GM23338 (cell line): ENCODE measurements at regions not wholly inside any gene's neighbourhood (a gene's known extent, or its start where the extent isn't known, plus 50 kb on each side); places are given as distances from the start of the nearest gene placed in this dataset.

ENCODE experiments used
- ATAC-seq: fragments of 200-7000 bp; cut with Tn5 transposase; 3 replicates; pipeline ENCODE4 v1.9.1; 2020
- DNase-seq: peaks from one replicate; pipeline ENCODE4 v3.0.0-alpha.2; 2015; ENCODE audit warnings: low spot score
- H2AFZ ChIP-seq: fragments of 200-600 bp; sonication (generic); 2 replicates; pipeline ENCODE4 v1.8.0; 2016; ENCODE audit warnings: antibody characterized with exemption, mild to moderate bottlenecking, moderate library complexity
- H3F3A ChIP-seq: fragments of 200-600 bp; sonication (generic); replicated peaks from 2 replicates; pipeline ENCODE4 v1.8.0; 2017; ENCODE audit warnings: antibody characterized with exemption, mixed run types, low read depth
- H3K27ac ChIP-seq: fragments of 200-600 bp; sonication (generic); 2 replicates; pipeline ENCODE4 v1.6.1; 2016; ENCODE audit warnings: low read depth
- H3K27me3 ChIP-seq: fragments of 200-600 bp; sonication (generic); 2 replicates; pipeline ENCODE4 v1.8.0; 2016; ENCODE audit warnings: mild to moderate bottlenecking, mixed run types, moderate library complexity; ENCODE audit not compliant: insufficient read depth
- H3K36me3 ChIP-seq: fragments of 200-600 bp; sonication (generic); 2 replicates; pipeline ENCODE4 v1.8.0; 2016; ENCODE audit warnings: mild to moderate bottlenecking; ENCODE audit not compliant: insufficient read depth
- H3K4me1 ChIP-seq: fragments of 200-600 bp; sonication (generic); 2 replicates; pipeline ENCODE4 v1.8.0; 2016; ENCODE audit warnings: mild to moderate bottlenecking, moderate library complexity; ENCODE audit not compliant: insufficient read depth
- H3K4me2 ChIP-seq: fragments of 200-600 bp; sonication (generic); 2 replicates; pipeline ENCODE4 v1.7.1; 2017; ENCODE audit warnings: mixed run types
- H3K4me3 ChIP-seq: fragments of 200-600 bp; sonication (generic); 2 replicates; pipeline ENCODE4 v1.6.1; 2016; ENCODE audit warnings: mixed run types
- H3K79me2 ChIP-seq: fragments of 200-600 bp; sonication (generic); replicated peaks from 2 replicates; pipeline ENCODE4 v1.8.0; 2017; ENCODE audit warnings: mild to moderate bottlenecking; ENCODE audit not compliant: insufficient read depth
- H3K9me2 ChIP-seq: fragments of 200-600 bp; sonication (generic); 2 replicates; pipeline ENCODE4 v1.8.0; 2017; ENCODE audit not compliant: insufficient read depth
- H4K20me1 ChIP-seq: fragments of 200-600 bp; sonication (generic); replicated peaks from 2 replicates; pipeline ENCODE4 v1.8.0; 2017; ENCODE audit warnings: mild to moderate bottlenecking; ENCODE audit not compliant: insufficient read depth
- H3K27ac Mint-ChIP-seq: 2 replicates; pipeline ENCODE4 v1.8.0; 2020; ENCODE audit warnings: inconsistent platforms, mild to moderate bottlenecking, moderate library complexity, mixed read lengths
- H3K27me3 Mint-ChIP-seq: 3 replicates; pipeline ENCODE4 v1.8.0; 2022; ENCODE audit warnings: low read depth, mild to moderate bottlenecking, moderate library complexity, mixed read lengths, inconsistent platforms; ENCODE audit not compliant: insufficient read depth, poor library complexity
- H3K36me3 Mint-ChIP-seq: 3 replicates; pipeline ENCODE4 v1.8.0; 2021; ENCODE audit warnings: low read depth, mild to moderate bottlenecking, inconsistent platforms, moderate library complexity, mixed read lengths
- H3K4me1 Mint-ChIP-seq: 3 replicates; pipeline ENCODE4 v1.8.0; 2020; ENCODE audit warnings: mild to moderate bottlenecking, inconsistent platforms, mixed read lengths
- H3K4me3 Mint-ChIP-seq: 3 replicates; pipeline ENCODE4 v1.8.0; 2021; ENCODE audit warnings: moderate library complexity, mild to moderate bottlenecking, inconsistent platforms, mixed read lengths
- H3K9me3 Mint-ChIP-seq: 3 replicates; pipeline ENCODE4 v1.8.0; 2020; ENCODE audit warnings: moderate library complexity, mild to moderate bottlenecking, inconsistent platforms, mixed read lengths
- CREB1 ChIP-seq: fragments of 250-450 bp; sonication (Bioruptor Pico); IDR thresholded peaks from 2 replicates; pipeline ENCODE4 v1.5.0; 2020; ENCODE audit warnings: low read depth, mild to moderate bottlenecking, moderate library complexity
- EZH2 ChIP-seq: fragments of 200-600 bp; sonication (generic); IDR thresholded peaks from one replicate; pipeline ENCODE4 v1.8.0; 2017; ENCODE audit warnings: antibody characterized with exemption, mild to moderate bottlenecking, low read depth; ENCODE audit not compliant: unreplicated experiment
- EZH2phosphoT487 ChIP-seq: fragments of 200-600 bp; sonication (generic); IDR thresholded peaks from one replicate; pipeline ENCODE4 v1.8.1; 2018; ENCODE audit warnings: antibody characterized with exemption; ENCODE audit not compliant: unreplicated experiment
- POLR2AphosphoS5 ChIP-seq: IDR thresholded peaks from 2 replicates; pipeline ENCODE4 v1.6.1; 2016; ENCODE audit warnings: antibody characterized with exemption, low read depth
- STAT1 ChIP-seq: IDR thresholded peaks from one replicate; pipeline ENCODE4 v1.6.1; 2016; ENCODE audit warnings: antibody characterized with exemption; ENCODE audit not compliant: unreplicated experiment
- ZNF331 ChIP-seq: fragments of 250-450 bp; sonication (Bioruptor Pico); IDR thresholded peaks from 2 replicates; pipeline ENCODE4 v1.5.0; 2020; ENCODE audit warnings: low read depth, mild to moderate bottlenecking, moderate library complexity
- TF ChIP-seq, protein P1 (sequence below), 2 experiments: fragments of 200-600 bp in 1 of 2; sonication (generic) in 1 of 2; conservative IDR thresholded peaks; 2 replicates each; pipeline versions ENCODE4 v1.5.1 to v1.6.1; 2016 to 2017; ENCODE audit warnings: antibody characterized with exemption in 2 of 2, low read depth in 2 of 2, mild to moderate bottlenecking in 2 of 2, moderate library complexity in 1 of 2
- TF ChIP-seq, protein P2 (sequence below): fragments of 250-450 bp; sonication (Bioruptor Pico); IDR thresholded peaks from 2 replicates; pipeline ENCODE4 v1.5.0; 2020; ENCODE audit warnings: mild to moderate bottlenecking, moderate library complexity
- TF ChIP-seq, protein P3 (sequence below): IDR thresholded peaks from one replicate; pipeline ENCODE4 v1.6.1; 2018; ENCODE audit warnings: antibody characterized with exemption; ENCODE audit not compliant: unreplicated experiment

DNA sequence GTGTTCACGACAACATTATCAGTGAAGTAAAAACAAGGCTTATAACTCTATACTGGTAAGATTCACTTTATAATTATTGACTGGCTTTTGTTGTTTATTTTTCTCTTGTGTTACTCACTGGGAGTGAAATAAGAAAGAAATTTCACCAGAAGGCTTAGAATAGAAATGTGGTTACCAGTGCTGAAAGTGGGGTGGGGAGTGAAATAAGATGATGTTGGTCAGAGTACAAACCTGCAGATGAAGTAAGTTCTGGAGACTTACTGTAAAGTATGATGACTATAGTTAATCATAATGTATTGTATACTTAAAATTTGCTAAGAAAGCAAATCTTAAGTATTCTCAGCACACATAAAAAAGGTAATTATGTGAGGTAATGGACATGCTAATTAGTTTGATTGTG lies 198.4 kb downstream of the KLHL28 start:
- no peak overlapping the region for H2AFZ ChIP-seq

More for the DNA sequence above, 198.4 kb downstream of the KLHL28 start:
- DNase-seq (no peak), ATAC-seq (no peak)
- Mint-ChIP-seq H3K4me1 (peaks cover 8% of the 10 kb centered on the region), H3K4me3 (no peak overlapping the region), H3K27me3 (no peaks in the 10 kb centered on the region), H3K27ac (no peak overlapping the region), H3K36me3 (no peaks in the 10 kb centered on the region), H3K9me3 (no peaks in the 10 kb centered on the region)
- Histone ChIP-seq H3K36me3 (no peaks in the 10 kb centered on the region), H3K9me2 (no peaks in the 10 kb centered on the region), H4K20me1 (no peaks in the 10 kb centered on the region), H3F3A (no peaks in the 10 kb centered on the region), H3K4me2 (no peak overlapping the region), H3K27me3 (no peaks in the 10 kb centered on the region), H3K4me3 (no peak overlapping the region), H3K4me1 (no peaks in the 10 kb centered on the region), H3K27ac (no peak overlapping the region), H3K79me2 (no peaks in the 10 kb centered on the region)
- TF ChIP-seq, protein P1, sequence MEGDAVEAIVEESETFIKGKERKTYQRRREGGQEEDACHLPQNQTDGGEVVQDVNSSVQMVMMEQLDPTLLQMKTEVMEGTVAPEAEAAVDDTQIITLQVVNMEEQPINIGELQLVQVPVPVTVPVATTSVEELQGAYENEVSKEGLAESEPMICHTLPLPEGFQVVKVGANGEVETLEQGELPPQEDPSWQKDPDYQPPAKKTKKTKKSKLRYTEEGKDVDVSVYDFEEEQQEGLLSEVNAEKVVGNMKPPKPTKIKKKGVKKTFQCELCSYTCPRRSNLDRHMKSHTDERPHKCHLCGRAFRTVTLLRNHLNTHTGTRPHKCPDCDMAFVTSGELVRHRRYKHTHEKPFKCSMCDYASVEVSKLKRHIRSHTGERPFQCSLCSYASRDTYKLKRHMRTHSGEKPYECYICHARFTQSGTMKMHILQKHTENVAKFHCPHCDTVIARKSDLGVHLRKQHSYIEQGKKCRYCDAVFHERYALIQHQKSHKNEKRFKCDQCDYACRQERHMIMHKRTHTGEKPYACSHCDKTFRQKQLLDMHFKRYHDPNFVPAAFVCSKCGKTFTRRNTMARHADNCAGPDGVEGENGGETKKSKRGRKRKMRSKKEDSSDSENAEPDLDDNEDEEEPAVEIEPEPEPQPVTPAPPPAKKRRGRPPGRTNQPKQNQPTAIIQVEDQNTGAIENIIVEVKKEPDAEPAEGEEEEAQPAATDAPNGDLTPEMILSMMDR (conservative IDR thresholded peaks at IDR 0.05; ENCODE audit: low read depth in 2 of 2): no peak
- TF ChIP-seq, protein P2, sequence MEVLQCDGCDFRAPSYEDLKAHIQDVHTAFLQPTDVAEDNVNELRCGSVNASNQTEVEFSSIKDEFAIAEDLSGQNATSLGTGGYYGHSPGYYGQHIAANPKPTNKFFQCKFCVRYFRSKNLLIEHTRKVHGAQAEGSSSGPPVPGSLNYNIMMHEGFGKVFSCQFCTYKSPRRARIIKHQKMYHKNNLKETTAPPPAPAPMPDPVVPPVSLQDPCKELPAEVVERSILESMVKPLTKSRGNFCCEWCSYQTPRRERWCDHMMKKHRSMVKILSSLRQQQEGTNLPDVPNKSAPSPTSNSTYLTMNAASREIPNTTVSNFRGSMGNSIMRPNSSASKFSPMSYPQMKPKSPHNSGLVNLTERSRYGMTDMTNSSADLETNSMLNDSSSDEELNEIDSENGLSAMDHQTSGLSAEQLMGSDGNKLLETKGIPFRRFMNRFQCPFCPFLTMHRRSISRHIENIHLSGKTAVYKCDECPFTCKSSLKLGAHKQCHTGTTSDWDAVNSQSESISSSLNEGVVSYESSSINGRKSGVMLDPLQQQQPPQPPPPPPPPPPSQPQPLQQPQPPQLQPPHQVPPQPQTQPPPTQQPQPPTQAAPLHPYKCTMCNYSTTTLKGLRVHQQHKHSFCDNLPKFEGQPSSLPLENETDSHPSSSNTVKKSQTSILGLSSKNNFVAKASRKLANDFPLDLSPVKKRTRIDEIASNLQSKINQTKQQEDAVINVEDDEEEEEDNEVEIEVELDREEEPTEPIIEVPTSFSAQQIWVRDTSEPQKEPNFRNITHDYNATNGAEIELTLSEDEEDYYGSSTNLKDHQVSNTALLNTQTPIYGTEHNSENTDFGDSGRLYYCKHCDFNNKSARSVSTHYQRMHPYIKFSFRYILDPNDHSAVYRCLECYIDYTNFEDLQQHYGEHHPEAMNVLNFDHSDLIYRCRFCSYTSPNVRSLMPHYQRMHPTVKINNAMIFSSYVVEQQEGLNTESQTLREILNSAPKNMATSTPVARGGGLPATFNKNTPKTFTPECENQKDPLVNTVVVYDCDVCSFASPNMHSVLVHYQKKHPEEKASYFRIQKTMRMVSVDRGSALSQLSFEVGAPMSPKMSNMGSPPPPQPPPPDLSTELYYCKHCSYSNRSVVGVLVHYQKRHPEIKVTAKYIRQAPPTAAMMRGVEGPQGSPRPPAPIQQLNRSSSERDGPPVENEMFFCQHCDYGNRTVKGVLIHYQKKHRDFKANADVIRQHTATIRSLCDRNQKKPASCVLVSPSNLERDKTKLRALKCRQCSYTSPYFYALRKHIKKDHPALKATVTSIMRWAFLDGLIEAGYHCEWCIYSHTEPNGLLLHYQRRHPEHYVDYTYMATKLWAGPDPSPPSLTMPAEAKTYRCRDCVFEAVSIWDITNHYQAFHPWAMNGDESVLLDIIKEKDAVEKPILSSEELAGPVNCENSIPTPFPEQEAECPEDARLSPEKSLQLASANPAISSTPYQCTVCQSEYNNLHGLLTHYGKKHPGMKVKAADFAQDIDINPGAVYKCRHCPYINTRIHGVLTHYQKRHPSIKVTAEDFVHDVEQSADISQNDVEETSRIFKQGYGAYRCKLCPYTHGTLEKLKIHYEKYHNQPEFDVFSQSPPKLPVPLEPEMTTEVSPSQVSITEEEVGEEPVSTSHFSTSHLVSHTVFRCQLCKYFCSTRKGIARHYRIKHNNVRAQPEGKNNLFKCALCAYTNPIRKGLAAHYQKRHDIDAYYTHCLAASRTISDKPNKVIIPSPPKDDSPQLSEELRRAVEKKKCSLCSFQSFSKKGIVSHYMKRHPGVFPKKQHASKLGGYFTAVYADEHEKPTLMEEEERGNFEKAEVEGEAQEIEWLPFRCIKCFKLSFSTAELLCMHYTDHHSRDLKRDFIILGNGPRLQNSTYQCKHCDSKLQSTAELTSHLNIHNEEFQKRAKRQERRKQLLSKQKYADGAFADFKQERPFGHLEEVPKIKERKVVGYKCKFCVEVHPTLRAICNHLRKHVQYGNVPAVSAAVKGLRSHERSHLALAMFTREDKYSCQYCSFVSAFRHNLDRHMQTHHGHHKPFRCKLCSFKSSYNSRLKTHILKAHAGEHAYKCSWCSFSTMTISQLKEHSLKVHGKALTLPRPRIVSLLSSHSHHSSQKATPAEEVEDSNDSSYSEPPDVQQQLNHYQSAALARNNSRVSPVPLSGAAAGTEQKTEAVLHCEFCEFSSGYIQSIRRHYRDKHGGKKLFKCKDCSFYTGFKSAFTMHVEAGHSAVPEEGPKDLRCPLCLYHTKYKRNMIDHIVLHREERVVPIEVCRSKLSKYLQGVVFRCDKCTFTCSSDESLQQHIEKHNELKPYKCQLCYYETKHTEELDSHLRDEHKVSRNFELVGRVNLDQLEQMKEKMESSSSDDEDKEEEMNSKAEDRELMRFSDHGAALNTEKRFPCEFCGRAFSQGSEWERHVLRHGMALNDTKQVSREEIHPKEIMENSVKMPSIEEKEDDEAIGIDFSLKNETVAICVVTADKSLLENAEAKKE (CRISPR knock-in tag): no peak
- no peak for TF ChIP-seq EZH2phosphoT487
- TF ChIP-seq EZH2: no peak
- TF ChIP-seq, protein P3, sequence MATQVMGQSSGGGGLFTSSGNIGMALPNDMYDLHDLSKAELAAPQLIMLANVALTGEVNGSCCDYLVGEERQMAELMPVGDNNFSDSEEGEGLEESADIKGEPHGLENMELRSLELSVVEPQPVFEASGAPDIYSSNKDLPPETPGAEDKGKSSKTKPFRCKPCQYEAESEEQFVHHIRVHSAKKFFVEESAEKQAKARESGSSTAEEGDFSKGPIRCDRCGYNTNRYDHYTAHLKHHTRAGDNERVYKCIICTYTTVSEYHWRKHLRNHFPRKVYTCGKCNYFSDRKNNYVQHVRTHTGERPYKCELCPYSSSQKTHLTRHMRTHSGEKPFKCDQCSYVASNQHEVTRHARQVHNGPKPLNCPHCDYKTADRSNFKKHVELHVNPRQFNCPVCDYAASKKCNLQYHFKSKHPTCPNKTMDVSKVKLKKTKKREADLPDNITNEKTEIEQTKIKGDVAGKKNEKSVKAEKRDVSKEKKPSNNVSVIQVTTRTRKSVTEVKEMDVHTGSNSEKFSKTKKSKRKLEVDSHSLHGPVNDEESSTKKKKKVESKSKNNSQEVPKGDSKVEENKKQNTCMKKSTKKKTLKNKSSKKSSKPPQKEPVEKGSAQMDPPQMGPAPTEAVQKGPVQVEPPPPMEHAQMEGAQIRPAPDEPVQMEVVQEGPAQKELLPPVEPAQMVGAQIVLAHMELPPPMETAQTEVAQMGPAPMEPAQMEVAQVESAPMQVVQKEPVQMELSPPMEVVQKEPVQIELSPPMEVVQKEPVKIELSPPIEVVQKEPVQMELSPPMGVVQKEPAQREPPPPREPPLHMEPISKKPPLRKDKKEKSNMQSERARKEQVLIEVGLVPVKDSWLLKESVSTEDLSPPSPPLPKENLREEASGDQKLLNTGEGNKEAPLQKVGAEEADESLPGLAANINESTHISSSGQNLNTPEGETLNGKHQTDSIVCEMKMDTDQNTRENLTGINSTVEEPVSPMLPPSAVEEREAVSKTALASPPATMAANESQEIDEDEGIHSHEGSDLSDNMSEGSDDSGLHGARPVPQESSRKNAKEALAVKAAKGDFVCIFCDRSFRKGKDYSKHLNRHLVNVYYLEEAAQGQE: no peak
- no peak for TF ChIP-seq STAT1
- TF ChIP-seq POLR2AphosphoS5: no peak
- TF ChIP-seq ZNF331: no peak
- TF ChIP-seq CREB1 (CRISPR knock-in tag): no peak
